ENCODE measurements at regions not wholly inside any gene's neighbourhood (a gene's known extent, or its start where the extent isn't known, plus 50 kb on each side); places are given as distances from the start of the nearest gene placed in this dataset.

DNA sequence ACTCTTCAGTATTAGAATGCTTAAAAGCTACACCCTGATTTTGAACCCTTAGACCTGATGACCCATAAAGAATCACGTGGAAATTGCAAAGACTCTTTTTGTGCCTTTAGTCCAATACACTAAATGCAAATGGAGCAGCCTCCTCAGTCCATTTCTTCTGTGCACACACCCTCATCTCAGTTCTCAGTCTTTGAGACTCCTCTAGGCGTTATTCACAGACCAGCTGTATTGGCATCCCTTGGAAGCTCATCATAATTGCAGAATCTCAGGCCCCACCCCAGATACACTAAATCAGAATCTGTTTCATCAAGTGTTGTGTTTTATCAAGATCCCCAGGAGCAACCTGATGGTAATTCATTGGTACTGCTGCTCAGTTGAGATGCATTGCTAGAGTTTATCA lies 335.0 kb upstream of the ATP5MC3 start:
- no peak for TF ChIP-seq POLR2AphosphoS5 (IDR thresholded peaks at IDR 0.05; ENCODE audit: low read depth)
- TF ChIP-seq, protein P1, sequence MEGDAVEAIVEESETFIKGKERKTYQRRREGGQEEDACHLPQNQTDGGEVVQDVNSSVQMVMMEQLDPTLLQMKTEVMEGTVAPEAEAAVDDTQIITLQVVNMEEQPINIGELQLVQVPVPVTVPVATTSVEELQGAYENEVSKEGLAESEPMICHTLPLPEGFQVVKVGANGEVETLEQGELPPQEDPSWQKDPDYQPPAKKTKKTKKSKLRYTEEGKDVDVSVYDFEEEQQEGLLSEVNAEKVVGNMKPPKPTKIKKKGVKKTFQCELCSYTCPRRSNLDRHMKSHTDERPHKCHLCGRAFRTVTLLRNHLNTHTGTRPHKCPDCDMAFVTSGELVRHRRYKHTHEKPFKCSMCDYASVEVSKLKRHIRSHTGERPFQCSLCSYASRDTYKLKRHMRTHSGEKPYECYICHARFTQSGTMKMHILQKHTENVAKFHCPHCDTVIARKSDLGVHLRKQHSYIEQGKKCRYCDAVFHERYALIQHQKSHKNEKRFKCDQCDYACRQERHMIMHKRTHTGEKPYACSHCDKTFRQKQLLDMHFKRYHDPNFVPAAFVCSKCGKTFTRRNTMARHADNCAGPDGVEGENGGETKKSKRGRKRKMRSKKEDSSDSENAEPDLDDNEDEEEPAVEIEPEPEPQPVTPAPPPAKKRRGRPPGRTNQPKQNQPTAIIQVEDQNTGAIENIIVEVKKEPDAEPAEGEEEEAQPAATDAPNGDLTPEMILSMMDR (IDR thresholded peaks at IDR 0.05; ENCODE audit: insufficient read depth, low read length): no peak
- no peak for TF ChIP-seq GABPA (IDR thresholded peaks at IDR 0.05; ENCODE audit: low read depth)

All from HL-60 (cell line).